Glomerular visceral epithelial cell (primary cell): ENCODE measurements at regions not wholly inside any gene's neighbourhood (a gene's known extent, or its start where the extent isn't known, plus 50 kb on each side); places are given as distances from the start of the nearest gene placed in this dataset.
"Not testable (repeated sequence)": the region's sequence is repeated elsewhere in the genome, so short reads cannot be mapped to it uniquely, and the experiment has no call there.

Source experiments
- DNase-seq: peaks from one replicate; pipeline ENCODE4 v3.0.0-alpha.2; 2016; ENCODE audit errors: extremely low spot score

DNA sequence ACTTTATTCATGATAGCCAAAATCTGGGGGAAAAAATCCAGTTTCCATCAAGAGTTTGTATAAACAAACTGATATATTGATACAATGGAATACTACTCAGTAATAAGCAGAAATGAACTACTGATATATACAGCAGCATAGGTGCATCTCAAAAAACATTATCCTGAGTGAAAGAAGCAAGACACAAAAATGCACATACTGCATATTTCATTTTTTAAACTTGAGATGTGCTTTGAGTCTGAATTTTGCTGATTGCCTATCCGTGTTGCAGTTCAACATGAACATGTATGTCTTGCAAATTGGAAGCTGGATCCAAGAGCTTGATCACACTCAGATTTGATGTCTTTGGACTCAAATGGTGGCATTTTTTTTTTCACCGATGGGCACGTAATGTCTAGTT is 132.4 kb downstream of the TSEN15 start:
- DNase-seq = no peak

DNA sequence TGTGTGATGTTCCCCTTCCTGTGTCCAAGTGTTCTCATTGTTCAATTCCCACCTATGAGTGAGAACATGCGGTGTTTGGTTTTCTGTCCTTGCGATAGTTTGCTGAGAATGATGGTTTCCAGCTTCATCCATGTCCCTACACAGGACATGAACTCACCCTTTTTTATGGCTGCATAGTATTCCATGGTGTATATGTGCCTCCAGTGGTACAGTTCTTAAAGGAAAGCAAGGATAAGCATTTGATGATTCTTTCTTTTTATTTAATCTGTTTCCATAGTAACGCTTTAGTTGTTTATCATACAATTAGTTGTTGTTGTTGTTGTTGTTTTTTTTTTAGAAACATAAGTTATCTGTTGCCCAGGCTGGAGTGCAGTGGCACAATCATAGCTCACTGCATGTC is 133.1 kb downstream of the TSEN15 start:
- not testable (repeated sequence) for DNase-seq

DNA sequence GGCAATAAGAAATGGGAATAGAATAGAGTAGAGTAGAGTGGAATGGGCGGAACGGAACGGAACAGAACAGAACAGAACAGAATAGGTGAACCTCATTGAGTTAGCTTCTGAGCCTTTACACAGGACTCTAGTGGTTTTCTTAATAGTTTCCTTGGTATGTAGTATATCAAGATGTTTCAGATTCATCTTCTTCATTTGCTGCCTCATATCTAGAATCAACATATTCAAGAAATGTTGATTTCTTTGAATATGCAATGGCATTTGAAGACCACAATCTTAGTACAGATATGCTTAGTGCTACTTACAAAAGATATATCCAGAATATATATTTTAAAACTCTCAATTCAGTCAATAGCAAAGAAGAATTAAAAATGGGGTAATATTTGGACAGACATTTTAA is 133.8 kb downstream of the TSEN15 start:
- no peak for DNase-seq

DNA sequence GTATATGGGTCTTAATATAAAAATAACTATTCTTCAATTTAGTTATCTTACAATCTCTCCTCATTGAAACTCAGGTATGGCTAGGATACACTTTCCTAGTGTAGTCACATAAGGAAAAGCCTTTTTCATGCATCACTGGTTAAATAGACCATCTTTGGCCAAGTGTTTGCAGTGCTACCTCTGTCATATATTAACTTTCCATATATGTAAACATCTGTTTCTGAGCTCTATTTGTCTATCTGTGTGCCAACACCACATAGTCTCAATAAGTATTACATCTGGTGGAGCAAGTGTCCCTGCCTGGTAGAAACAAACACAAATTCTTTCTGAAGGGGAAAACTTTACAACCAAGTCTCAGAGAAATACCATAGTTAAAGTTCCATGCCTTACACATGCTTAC is 134.6 kb downstream of the TSEN15 start:
- no peak for DNase-seq

DNA sequence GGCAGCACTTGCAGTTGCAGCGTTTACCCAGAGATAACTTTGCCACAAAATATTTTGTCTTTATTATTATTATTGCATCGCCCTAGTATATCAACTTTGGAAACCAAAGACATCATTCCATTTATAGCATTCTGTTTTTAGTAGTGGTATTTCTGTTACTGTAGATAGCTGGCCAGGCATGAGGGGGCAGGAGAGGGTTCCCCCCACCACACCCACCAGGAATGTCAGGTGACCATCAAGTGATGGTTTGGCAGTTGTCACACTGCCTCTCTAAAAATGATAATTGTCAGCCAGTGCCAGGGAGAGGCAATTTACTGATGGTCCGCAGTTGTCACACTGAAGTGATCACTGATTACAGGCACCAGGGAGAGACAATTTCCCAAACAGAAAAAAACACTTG is 135.6 kb downstream of the TSEN15 start:
- no peak for DNase-seq

DNA sequence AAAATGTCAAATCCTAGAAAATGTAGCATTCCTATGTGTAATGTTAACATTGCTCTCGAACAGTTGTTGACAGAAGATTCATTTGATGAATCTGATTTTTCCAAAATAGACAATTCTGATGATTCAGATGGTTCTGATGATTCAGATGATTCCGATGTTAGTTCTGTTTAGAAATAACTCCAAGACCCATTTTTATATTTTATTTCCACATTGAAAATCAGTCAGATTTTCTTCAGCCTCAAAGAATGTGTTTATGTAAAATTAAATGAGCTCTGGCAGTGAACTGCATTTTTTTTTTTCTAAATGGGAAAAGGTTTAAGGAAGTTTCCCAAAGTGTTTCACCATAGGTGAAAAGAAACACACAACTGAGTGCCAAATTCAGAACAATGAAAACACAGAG is 136.5 kb downstream of the TSEN15 start:
- no peak for DNase-seq

DNA sequence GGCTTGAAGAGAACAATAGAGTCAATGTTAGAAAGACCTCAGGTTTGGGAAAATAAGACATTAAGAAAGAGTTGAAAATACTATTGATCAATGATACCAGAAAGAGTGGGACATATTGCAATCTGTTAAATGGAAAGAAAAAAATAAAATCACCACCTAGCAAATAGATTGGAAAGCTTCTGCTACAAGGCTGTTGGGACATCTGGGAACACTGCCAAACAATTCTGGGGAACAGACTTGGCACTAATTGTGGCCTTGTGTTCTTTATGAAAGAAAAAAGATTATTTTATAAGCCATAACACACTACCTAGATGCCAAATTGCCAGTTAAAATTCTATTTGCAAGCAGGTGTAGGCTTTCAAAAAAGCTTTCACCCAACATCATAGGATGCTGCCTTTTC is 137.8 kb downstream of the TSEN15 start:
- no peak for DNase-seq

DNA sequence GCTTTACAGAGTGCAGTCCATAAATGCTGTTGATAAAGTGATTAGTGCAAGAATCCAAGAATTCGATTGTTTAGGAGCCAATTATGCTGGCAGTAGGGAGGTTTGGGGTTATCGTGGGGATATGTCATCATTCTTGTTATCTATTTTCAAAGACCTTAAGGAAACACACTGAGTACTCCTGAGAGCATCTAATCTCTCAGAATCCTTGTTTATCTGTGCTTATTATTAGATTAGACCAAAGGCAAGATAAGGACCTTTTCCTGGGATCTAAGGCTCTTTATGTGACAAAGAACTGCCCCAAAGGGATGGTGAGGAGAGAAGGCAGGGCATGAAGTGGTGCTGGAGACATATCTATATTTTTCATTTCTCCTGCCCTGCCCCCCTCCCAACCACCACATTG is 139.1 kb downstream of the TSEN15 start:
- no peak for DNase-seq

DNA sequence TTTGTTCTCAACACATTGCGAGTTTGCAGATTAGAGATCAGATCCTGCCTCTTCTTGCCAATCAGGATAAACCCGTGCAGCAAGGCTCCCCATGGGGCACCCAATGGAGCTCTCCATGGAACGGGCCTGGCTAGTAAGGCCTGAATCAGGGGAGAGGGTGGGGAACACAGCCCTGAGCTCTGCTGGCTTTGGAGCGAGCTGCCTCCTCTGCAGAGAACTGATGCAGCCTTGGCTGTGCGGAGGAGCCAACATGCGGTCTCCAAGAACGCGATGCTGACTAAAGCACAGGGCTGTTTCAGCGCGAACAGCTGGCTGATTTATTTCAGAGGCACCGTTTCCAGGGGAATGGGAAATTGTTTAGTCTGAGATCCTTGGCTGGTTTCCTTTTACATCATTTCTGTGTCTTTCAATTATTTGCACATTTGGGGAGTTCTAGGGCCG is 139.7 kb downstream of the TSEN15 start:
- no peak for DNase-seq

DNA sequence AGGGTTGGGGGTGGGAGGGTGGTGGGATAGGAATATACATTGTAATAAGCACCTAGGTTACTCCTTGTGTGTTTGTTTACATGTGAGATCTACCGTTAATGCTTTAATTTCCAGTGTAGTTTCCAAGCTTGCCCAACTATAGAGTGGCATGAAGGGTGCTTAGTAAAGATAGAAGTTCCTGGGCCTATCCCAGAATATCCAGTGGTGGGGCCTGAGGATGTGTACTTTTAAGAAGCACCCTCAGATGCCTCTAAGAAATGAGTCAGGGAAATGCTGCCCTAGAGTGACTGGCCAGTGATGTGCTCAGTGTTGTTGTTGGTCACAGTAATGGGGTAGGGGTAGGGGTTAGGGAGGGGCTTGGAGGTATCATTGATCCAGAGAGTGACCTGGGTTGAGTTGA is 141.3 kb downstream of the TSEN15 start:
- DNase-seq = no peak

DNA sequence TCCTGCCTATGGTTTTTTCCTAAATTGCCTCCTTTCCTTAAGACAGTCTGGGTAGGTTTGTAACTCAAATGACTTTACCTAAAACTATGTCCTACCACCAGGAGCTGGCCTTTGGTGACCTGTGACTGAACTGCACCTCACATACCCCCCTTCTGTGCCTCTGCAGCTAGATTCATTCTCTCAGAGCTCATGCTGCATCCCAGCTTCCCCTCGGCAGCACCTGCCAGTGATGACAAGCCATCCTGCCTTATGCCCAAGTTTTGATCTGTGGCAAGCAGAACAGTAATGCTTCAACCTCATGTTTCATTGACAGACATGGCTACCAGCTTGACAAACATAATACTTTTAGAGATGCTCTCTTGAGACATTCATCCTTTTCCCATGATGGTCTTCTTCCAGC is 141.9 kb downstream of the TSEN15 start:
- no peak for DNase-seq

DNA sequence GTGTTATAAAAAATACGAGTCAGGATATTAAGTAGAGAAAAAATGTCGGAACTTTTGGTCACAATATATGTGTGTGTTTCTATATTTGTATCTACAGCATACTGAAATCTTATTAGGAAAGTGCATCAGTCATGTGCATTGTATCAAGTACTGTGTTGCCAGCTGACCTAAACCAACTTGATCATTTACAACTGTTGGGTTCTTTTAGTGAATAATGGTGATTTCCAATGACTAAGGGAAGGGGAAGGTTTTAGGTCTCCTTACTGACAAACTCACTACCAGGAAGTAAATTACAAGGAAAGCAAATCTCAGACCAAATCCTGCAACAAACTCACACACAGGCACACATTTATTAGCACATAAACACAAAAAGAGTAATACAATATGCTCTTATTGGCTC is 142.7 kb downstream of the TSEN15 start:
- DNase-seq = no peak

DNA sequence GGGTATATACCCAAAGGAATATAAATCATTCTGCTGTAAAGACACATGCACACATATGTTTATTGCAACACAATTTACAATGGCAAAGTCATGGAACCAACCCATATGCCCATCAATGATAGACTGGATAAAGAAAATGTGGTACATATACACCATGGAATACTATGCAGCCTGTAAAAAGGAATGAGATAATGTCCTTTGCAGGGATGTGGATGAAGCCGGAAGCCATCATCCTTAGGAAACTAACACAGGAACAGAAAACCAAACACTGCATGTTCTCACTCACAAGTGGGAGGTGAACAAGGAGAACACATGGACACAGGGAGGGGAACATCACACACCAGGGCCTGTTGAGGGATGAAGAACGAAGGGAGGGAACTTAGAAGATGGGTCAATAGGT is 144.2 kb downstream of the TSEN15 start:
- DNase-seq = not testable (repeated sequence)

DNA sequence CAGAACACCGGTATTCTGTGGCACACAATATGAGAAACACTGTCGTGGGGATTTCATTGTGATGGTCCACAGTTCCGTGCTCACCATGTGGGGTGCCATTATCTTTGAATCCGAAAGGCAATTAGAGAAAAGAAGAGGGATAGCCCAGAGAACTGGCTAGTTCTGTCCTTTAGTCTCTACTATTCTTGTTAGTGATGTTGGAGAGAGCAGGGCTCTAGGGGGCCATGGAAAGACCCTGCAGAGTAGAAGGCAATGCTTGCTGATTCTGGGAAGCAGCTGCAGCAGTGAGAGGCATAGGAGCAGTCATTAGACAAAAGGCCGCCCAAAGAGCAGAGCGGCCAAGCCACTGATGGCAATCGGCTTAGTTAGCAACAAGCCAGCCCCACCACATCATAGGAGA is 146.3 kb downstream of the TSEN15 start:
- no peak for DNase-seq

DNA sequence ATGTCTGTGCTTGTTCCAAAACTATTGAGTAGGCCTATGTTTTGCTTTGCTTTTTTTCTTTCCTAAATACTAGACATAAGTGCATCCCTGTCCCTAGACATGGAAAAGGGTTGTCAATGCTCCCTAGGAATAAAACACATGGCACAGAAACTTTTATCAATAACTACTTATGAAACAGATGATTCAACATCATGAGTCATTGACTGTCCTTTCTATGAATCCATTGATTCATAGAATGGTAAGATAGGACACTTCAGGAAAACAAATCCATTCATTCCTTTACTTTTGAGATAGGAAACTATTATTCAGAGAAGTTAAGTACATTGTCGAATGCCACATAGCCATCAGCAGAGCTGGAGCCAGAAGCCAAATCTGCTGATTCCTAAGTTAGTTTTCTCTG is 147.5 kb downstream of the TSEN15 start:
- no peak for DNase-seq

DNA sequence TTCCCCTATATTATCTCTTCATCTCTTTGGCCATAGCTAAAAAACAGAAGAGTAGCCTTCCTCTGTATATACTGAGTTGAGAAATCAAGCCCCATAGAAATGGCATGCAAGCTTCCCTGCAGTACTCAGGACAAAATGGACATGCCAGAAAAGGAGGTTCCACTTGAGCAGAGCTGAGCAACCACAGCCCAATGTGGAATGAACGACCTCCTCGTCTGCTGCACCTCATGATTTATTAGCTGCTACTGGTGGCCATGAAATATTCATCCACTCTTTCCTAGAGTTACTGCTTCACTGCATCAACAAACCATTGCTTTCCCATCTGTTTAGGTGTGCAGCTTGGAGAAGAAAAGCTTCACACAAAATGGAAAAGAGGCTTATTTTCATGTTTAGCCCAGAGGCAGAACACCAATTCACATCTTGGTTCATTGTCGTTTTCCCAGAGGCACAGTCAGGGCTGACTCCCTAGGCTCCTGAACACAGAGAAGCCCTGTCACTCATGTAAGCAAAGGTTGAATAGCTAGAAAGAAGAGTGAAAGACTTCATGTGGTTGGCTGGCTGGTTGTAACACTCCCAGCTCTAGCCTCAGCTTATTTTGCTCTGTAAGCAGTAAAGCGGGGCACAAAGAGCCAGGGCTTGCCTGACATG is 148.0 kb downstream of the TSEN15 start:
- peak; percentile 70 for DNase-seq

DNA sequence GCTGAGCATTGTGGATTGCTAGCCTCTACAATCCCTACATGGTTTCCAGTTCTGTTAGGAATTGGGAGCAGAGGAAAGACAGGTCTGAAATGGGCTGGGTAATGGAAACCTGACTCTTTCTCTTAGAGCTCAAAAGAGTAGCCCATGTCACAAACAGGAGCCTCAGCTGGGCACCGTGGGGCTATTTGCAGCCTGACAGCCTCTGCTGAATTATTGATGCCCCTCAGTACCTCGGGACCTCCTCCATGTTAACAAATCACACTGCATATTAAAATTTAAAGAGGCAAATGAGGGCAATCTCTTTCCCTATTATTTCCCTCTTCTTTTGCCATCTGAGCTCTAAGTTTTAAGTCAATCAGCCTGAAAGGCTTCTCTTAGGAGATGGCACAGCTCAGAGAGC is 157.1 kb downstream of the TSEN15 start:
- no peak for DNase-seq

DNA sequence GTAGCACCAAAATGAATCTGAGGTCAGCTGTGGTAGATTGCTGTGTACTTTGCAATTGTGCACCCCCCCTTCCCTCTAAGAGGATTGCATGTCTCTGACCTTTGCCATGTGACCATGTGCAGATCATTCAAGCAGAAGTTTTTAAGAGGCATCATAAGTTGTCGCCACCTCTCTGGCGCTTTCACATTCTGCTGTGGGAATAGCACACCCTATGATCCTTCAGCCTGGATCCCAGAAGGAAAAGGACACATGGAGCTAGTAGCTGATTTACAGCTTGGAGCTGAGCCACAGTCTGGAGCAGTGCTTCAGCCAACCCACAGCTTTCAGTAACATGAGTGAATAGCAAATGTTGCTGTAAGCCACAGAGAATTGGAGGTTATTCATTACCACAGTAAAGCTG is 158.5 kb downstream of the TSEN15 start:
- DNase-seq = peak; percentile 91

DNA sequence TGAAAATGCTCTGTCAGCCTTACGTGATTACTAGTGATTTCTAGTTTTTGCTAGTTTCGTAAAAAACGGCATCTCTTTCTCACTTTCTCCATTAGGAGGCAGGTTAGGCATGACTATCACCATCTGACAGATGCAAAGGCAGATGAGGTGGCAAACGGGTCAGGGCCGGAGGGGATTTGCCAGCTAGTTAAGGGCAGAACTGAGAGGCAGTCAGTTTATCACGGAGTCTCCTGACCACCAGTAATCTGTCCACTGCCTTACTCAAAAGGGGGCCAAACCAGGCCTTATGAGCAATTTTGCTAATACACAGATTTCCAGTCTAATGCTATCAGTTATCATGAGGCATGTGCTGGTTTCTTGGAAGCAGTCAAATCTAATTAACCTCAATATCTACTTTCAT is 159.3 kb downstream of the TSEN15 start:
- no peak for DNase-seq

DNA sequence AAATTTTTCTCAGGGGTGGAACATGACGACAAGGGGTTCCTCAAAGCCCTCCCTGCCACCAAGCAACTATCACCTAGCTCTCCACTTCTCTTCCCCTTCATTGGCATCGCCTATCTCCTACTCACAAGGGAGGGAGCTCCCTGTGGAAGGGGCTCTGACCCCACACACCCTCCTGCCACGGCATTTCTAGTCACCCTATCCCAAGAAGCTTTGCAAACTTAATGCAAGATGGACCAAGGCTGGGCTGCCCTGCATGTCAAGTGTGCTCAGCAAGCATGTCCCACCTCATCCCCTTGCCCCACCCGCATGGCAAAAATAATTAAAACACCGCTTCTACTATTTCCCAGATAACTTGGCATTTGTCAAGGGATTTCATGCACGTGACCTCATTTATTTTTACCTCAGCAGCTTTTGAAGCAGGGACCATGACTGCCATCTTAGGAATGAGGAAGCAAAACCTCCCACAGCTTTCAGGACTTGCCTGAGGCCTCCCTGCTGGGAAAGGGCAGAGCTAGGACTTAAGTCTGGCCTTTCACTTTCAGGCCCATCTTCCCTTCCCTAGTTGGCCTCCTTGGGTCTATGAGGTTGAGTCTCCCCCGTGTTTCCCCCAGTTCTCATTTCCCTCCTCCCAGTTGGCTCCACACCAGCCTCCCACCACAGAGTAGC is 161.3 kb downstream of the TSEN15 start:
- DNase-seq = peak; percentile 86

DNA sequence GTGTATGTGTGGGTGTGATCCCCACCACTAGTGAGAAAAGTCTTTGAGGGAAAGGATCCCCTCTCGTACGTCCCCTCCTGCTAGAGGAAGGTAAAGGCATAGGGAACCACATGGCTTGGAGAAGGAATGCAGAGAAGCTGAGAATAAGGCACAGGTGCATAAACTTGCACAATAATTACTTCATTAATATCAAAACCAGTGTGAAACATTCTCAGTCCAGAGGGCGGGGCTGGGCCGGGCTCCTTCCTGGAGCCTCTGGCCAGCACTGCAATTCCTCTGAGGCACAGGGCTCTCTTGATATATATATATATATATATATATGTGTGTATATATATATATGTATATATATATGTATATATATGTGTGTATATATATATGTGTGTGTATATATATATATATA is 162.6 kb downstream of the TSEN15 start:
- DNase-seq = no peak

DNA sequence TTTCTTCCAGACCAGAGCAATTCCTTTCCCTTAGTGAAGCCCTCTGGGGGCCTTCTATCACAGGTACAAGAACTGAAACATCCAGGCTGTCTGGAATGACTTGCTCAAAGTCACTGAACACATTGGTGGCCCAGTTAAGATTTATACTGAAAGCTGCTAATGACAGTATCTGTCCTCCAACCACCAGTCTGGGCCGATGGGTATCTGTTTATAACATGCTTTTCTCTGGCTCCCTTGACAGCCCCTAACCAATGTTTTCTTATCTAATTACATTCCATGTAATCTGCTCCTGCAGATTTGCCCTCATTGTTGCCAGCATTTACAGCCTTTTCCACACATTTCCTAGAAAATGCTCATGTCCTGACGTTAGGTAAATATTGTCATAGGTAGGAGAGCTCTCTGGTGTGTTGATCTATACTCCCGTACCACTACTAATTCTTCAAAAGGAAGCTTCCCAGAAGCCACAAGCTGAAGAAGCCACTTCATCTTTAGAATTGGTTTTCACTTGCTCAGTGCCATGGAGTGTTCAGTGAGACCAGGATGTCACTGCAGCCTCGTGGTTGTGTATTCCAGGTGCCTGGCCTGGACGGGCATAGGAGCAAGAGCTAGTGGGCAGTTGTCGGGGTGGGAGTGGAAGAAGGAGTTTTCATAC is 163.9 kb downstream of the TSEN15 start:
- no peak for DNase-seq

DNA sequence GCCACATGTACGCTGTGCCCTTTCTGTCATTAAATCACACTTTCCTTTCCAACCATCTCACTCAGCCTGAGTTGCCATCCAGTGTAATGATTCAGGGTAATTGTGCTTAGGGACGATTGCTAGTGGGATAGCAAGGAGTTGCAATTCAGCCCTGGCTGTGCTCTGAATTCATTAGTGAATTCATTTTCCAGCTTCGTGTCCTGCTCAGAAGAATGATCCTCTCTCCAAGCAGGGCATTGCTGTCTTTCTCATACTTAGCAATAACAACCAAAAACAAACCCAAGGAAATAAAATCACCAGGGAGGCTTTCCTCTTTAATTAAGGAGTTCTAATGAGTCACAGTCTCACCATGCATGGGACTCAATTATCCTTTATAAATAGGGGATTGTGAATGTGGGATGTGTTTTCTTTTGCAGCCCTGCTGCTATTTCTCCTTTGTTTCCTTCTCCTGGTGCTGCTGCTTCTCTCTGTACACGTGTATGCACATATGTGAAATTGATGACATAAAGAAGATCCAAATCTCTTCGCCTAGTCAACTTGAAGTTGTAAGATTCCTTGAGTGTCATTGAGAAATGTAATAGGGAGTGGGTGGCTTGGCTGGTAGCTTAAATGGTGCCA is 167.0 kb downstream of the TSEN15 start:
- no peak for DNase-seq
